Ovary (tissue), 3 donors: ENCODE measurements at regions not wholly inside any gene's neighbourhood (a gene's known extent, or its start where the extent isn't known, plus 50 kb on each side); places are given as distances from the start of the nearest gene placed in this dataset.

Experiments
- POLR2A ChIP-seq: fragments of 450-650 bp; IDR thresholded peaks from one replicate; pipeline ENCODE4 v1.6.1; 2017; ENCODE audit warnings: antibody characterized with exemption, mild to moderate bottlenecking, moderate library complexity
- TF ChIP-seq, protein P1 (sequence below), 3 donors: fragments of 450-650 bp in 2 of 3; fragments of 200-600 bp in 1 of 3; IDR thresholded peaks; one replicate each; pipeline versions ENCODE4 v1.5.1 to v1.8.0; 2016 to 2022; ENCODE audit warnings: antibody characterized with exemption in 3 of 3, mild to moderate bottlenecking in 1 of 3
- donor health status: DM: no; HTN: no; CAD: no.

DNA sequence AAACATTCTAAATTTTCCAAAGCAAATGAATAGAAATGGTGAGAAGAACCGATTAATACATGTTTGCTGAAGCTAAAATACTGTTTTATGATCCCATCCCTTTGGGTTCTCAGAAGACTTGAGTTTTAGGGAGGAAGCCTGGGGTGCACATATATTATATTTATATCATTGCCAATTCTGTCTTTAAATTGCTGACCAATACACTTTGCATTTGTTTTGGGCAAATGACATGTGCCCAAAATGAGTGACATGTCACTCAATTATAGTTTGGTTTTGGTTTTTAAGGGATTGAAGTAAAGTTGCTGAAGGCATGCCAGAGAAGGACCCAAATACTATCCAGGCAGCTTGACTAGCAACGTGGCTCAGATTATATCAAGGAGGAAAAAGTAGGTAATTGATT lies 50.3 kb upstream of the SP3 start:
- TF ChIP-seq POLR2A = no peak
- TF ChIP-seq, protein P1, sequence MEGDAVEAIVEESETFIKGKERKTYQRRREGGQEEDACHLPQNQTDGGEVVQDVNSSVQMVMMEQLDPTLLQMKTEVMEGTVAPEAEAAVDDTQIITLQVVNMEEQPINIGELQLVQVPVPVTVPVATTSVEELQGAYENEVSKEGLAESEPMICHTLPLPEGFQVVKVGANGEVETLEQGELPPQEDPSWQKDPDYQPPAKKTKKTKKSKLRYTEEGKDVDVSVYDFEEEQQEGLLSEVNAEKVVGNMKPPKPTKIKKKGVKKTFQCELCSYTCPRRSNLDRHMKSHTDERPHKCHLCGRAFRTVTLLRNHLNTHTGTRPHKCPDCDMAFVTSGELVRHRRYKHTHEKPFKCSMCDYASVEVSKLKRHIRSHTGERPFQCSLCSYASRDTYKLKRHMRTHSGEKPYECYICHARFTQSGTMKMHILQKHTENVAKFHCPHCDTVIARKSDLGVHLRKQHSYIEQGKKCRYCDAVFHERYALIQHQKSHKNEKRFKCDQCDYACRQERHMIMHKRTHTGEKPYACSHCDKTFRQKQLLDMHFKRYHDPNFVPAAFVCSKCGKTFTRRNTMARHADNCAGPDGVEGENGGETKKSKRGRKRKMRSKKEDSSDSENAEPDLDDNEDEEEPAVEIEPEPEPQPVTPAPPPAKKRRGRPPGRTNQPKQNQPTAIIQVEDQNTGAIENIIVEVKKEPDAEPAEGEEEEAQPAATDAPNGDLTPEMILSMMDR (IDR thresholded peaks at IDR 0.05) = no peak
